ENCODE measurements at regions not wholly inside any gene's neighbourhood (a gene's known extent, or its start where the extent isn't known, plus 50 kb on each side); places are given as distances from the start of the nearest gene placed in this dataset.
"Not testable (repeated sequence)": the region's sequence is repeated elsewhere in the genome, so short reads cannot be mapped to it uniquely, and the experiment has no call there.

DNA sequence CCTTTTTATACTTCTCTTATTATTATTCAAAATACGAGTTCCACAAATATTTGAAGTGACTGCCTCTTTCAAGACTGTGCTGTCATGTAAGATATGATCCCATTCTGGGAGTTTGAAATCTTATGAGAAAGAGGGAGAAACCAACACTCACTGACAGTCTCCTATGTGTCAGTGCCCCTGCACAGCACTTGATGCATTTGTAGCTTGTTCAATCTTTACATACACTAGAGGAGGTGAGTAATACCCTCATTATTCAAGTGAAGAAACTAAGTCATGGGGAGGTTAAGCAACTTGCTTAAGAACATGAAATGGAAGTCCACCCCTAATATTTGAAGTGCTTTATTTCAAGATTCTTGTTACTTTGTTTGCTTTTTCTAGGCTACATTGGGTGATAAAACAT is 459.5 kb upstream of the FANCL start:
- POLR2A ChIA-PET, result no interaction called here
- no peak overlapping the region for H3K4me3 ChIP-seq (ENCODE audit: low read length)
- TF ChIP-seq, protein P1, sequence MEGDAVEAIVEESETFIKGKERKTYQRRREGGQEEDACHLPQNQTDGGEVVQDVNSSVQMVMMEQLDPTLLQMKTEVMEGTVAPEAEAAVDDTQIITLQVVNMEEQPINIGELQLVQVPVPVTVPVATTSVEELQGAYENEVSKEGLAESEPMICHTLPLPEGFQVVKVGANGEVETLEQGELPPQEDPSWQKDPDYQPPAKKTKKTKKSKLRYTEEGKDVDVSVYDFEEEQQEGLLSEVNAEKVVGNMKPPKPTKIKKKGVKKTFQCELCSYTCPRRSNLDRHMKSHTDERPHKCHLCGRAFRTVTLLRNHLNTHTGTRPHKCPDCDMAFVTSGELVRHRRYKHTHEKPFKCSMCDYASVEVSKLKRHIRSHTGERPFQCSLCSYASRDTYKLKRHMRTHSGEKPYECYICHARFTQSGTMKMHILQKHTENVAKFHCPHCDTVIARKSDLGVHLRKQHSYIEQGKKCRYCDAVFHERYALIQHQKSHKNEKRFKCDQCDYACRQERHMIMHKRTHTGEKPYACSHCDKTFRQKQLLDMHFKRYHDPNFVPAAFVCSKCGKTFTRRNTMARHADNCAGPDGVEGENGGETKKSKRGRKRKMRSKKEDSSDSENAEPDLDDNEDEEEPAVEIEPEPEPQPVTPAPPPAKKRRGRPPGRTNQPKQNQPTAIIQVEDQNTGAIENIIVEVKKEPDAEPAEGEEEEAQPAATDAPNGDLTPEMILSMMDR (IDR thresholded peaks at IDR 0.05), result no peak
- ATAC-seq (ENCODE audit: poor library complexity) (no peak), DNase-seq (no peak)
- Mint-ChIP-seq H3K36me3 (ENCODE audit: low read depth) (no peaks in the 10 kb centered on the region), H3K9me3 (no peaks in the 10 kb centered on the region), H3K4me1 (ENCODE audit: low read depth) (no peaks in the 10 kb centered on the region), H3K4me3 (no peak overlapping the region), H3K27ac (no peak overlapping the region), H3K27me3 (no peaks in the 10 kb centered on the region)
- H3K27ac ChIP-seq (ENCODE audit: low read depth in 1 of 2, low read length in 2 of 2), result no peak overlapping the region
- no peaks in the 10 kb centered on the region for H3K27me3 ChIP-seq (ENCODE audit: control insufficient read depth in 1 of 2, insufficient read depth in 2 of 2, low read length in 2 of 2)
- CTCF ChIA-PET, result no interaction called here
- H3K9me3 ChIP-seq (ENCODE audit: control insufficient read depth in 1 of 2, insufficient read depth in 1 of 2, low read length in 2 of 2), result no peaks in the 10 kb centered on the region
- no peaks in the 10 kb centered on the region for H3K4me1 ChIP-seq (ENCODE audit: insufficient read depth, low read length)
- intact Hi-C loops (cut with DNase I, micrococcal nuclease), result no loop called here
- H3K36me3 ChIP-seq (ENCODE audit: insufficient read depth, low read length), result no peaks in the 10 kb centered on the region

DNA sequence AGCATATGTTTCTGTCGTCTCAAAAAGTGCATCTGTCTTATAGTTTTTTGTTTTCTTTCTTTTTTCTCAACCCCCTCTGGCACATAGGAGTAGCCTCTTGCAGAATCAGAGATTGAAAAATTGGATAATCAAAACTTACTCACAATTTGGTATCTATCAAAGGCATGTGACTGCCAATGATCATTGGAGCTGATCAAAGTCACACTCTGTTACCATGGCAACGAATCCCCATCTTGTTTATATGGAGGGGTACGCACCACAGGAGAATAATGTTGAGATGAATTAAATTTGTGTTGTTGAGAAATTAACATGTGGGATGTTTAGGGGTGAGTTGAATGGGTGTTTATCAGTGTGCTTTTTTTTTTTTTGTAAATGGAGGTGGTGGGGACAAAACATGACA is 458.3 kb upstream of the FANCL start:
- ATAC-seq (ENCODE audit: poor library complexity), result no peak
- Histone ChIP-seq H3K9me3 (ENCODE audit: control insufficient read depth in 1 of 2, insufficient read depth in 1 of 2, low read length in 2 of 2) (no peaks in the 10 kb centered on the region), H3K4me1 (ENCODE audit: insufficient read depth, low read length) (no peaks in the 10 kb centered on the region), H3K4me3 (ENCODE audit: low read length) (no peak overlapping the region), H3K36me3 (ENCODE audit: insufficient read depth, low read length) (no peaks in the 10 kb centered on the region), H3K27me3 (ENCODE audit: control insufficient read depth in 1 of 2, insufficient read depth in 2 of 2, low read length in 2 of 2) (no peaks in the 10 kb centered on the region), H3K27ac (ENCODE audit: low read depth in 1 of 2, low read length in 2 of 2) (no peak overlapping the region)
- intact Hi-C loops (cut with DNase I, micrococcal nuclease), result no loop called here
- Mint-ChIP-seq H3K9me3 (no peaks in the 10 kb centered on the region), H3K36me3 (ENCODE audit: low read depth) (no peaks in the 10 kb centered on the region), H3K4me3 (no peak overlapping the region), H3K4me1 (ENCODE audit: low read depth) (no peaks in the 10 kb centered on the region), H3K27me3 (no peaks in the 10 kb centered on the region), H3K27ac (no peak overlapping the region)
- ChIA-PET POLR2A (interaction anchor here (0.8 kb wide), 1 partner anchor 14 kb away, joined by 5 read pairs; no protein-coding TSS in a partner anchor), CTCF (no interaction called here)
- TF ChIP-seq, protein P1 (IDR thresholded peaks at IDR 0.05), result no peak
- no peak for DNase-seq

DNA sequence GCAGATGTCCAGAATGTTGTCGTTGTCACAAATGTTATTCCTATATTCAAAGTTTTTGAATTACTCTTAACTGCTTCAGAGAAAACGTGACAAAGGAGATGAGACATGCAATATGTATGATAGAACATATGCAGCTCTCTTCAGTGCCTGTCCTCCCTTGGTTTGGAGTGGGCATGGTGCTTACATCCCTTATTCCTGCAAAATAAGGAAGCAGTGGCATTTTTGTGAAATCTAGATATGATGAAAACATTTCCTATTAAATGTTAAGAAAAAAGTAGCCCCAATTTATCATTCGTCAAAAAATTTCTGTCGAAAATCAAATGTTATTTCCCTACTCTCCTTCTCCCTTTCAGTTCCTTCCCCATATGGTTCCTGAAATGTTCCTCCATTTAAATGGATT is 457.5 kb upstream of the FANCL start:
- no peaks in the 10 kb centered on the region for H3K36me3 Mint-ChIP-seq (ENCODE audit: low read depth)
- no peaks in the 10 kb centered on the region for H3K4me1 ChIP-seq (ENCODE audit: insufficient read depth, low read length)
- ChIA-PET POLR2A (interaction anchor here (0.8 kb wide), 1 partner anchor 13 kb away, joined by 5 read pairs; no protein-coding TSS in a partner anchor), CTCF (no interaction called here)
- no peak overlapping the region for H3K27ac ChIP-seq (ENCODE audit: low read depth in 1 of 2, low read length in 2 of 2)
- no peak overlapping the region for H3K4me3 Mint-ChIP-seq
- no peak overlapping the region for H3K4me3 ChIP-seq (ENCODE audit: low read length)
- H3K9me3 Mint-ChIP-seq, result no peaks in the 10 kb centered on the region
- TF ChIP-seq, protein P1 (IDR thresholded peaks at IDR 0.05), result no peak
- H3K27me3 Mint-ChIP-seq, result no peaks in the 10 kb centered on the region
- ATAC-seq (ENCODE audit: poor library complexity) (no peak), DNase-seq (no peak)
- H3K27me3 ChIP-seq (ENCODE audit: control insufficient read depth in 1 of 2, insufficient read depth in 2 of 2, low read length in 2 of 2), result no peaks in the 10 kb centered on the region
- H3K36me3 ChIP-seq (ENCODE audit: insufficient read depth, low read length), result no peaks in the 10 kb centered on the region
- no peak overlapping the region for H3K27ac Mint-ChIP-seq
- no peaks in the 10 kb centered on the region for H3K4me1 Mint-ChIP-seq (ENCODE audit: low read depth)
- intact Hi-C loops (cut with DNase I, micrococcal nuclease), result no loop called here
- H3K9me3 ChIP-seq (ENCODE audit: control insufficient read depth in 1 of 2, insufficient read depth in 1 of 2, low read length in 2 of 2), result no peaks in the 10 kb centered on the region

DNA sequence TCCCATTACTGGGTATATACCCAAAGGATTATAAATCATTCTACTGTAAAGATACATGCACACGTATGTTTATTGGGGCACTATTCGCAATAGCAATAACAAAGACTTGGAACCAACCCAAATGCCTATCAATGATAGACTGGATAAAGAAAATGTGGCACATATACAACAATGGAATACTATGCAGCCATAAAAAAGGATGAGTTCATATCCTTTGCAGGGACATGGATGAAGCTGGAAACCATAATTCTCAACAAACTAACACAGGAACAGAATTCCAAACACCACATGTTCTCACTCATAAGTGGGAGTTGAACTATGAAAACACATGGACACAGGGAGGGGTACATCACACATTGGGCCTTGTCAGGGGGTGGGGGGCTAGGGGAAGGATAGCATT is 453.0 kb upstream of the FANCL start:
- H3K4me1 Mint-ChIP-seq (ENCODE audit: low read depth); intact Hi-C loops (cut with DNase I, micrococcal nuclease); H3K27me3 Mint-ChIP-seq; H3K9me3 Mint-ChIP-seq; H3K27ac Mint-ChIP-seq; ATAC-seq (ENCODE audit: poor library complexity); H3K27ac ChIP-seq (ENCODE audit: low read depth in 1 of 2, low read length in 2 of 2); H3K4me3 Mint-ChIP-seq; H3K36me3 Mint-ChIP-seq (ENCODE audit: low read depth); H3K4me3 ChIP-seq (ENCODE audit: low read length); DNase-seq; H3K27me3 ChIP-seq (ENCODE audit: control insufficient read depth in 1 of 2, insufficient read depth in 2 of 2, low read length in 2 of 2); POLR2A ChIA-PET; H3K4me1 ChIP-seq (ENCODE audit: insufficient read depth, low read length); H3K9me3 ChIP-seq (ENCODE audit: control insufficient read depth in 1 of 2, insufficient read depth in 1 of 2, low read length in 2 of 2); H3K36me3 ChIP-seq (ENCODE audit: insufficient read depth, low read length); CTCF ChIA-PET: not testable (repeated sequence)

DNA sequence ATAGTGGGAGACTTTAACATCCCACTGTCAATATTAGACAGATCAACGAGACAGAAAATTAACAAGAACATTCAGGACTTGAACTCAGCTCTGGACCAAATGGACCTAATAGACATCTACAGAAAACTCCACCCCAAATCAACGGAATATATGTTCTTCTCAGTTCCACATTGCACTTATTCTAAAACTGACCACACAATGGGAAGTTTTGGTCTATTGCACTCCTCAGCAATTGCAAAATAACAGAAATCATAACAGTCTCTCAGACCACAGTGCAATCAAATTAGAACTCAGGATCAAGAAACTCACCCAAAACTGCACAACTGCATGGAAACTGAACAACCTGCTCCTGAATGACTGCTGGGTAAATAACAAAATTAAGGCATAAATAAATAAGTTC is 449.9 kb upstream of the FANCL start:
- H3K27me3 Mint-ChIP-seq; H3K36me3 ChIP-seq (ENCODE audit: insufficient read depth, low read length); H3K9me3 ChIP-seq (ENCODE audit: control insufficient read depth in 1 of 2, insufficient read depth in 1 of 2, low read length in 2 of 2); H3K27ac ChIP-seq (ENCODE audit: low read depth in 1 of 2, low read length in 2 of 2); H3K27me3 ChIP-seq (ENCODE audit: control insufficient read depth in 1 of 2, insufficient read depth in 2 of 2, low read length in 2 of 2); H3K36me3 Mint-ChIP-seq (ENCODE audit: low read depth); CTCF ChIA-PET; H3K4me1 Mint-ChIP-seq (ENCODE audit: low read depth); H3K4me3 Mint-ChIP-seq; ATAC-seq (ENCODE audit: poor library complexity); intact Hi-C loops (cut with DNase I, micrococcal nuclease); H3K9me3 Mint-ChIP-seq; H3K4me3 ChIP-seq (ENCODE audit: low read length); DNase-seq; H3K4me1 ChIP-seq (ENCODE audit: insufficient read depth, low read length); H3K27ac Mint-ChIP-seq; POLR2A ChIA-PET: not testable (repeated sequence)

Data from CD4-positive, alpha-beta T cell (primary cell).